Stimulated activated naive CD4-positive, alpha-beta T cell (primary cell): ENCODE measurements at regions not wholly inside any gene's neighbourhood (a gene's known extent, or its start where the extent isn't known, plus 50 kb on each side); places are given as distances from the start of the nearest gene placed in this dataset.
"Not testable (repeated sequence)": the region's sequence is repeated elsewhere in the genome, so short reads cannot be mapped to it uniquely, and the experiment has no call there.

Experiments
- DNase-seq, 6 experiments: peaks; one replicate each; lab custom pipeline; 2025; lab: John Stamatoyannopoulos, UW

DNA sequence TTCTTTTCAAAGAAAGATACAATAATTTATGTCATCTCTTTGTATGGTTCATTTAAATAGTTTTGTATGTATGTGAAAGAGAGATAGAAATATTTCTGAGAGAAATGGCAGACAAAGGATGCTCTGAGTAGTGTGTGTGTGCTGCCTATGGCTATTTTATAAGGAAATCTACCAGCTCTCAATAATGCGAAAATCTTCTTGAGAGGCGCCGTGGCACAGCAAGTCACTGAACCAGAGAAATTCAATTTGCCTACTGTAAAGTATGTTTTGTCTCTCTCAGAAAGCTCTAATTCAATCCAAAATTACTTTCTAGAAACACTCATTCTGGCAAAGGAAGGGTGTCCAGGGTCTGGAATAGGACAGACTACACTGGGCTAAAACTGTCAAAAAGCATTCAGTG lies 1981.1 kb downstream of the EFNA5 start:
- DNase-seq, result no peak

DNA sequence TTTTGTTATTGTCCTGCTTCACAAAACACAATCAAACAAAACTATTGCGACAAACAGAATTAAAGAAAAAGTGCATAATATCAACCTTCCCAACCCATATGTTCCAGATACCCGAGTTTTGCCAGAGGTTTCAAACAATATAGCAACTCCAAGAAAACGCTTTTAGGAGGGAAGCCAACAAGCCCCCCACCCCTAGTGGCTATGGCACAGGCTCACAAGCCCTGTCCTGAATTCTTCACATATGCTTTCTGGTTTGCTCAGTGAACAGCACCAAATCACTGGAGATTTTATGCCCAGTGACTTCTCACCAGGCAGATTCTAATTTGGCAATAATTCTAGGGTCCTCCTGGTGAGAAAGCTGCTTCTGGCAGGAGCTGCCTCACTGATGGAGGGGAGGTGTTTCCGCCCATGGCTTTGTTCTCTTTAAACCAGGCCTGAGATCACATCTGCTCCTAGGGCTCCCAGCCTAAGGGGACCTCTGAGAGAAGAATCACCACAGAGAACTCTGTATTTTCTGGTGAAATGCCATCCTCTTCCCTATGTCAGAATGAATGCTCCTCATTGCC lies 1982.4 kb downstream of the EFNA5 start:
- DNase-seq, result no peak

DNA sequence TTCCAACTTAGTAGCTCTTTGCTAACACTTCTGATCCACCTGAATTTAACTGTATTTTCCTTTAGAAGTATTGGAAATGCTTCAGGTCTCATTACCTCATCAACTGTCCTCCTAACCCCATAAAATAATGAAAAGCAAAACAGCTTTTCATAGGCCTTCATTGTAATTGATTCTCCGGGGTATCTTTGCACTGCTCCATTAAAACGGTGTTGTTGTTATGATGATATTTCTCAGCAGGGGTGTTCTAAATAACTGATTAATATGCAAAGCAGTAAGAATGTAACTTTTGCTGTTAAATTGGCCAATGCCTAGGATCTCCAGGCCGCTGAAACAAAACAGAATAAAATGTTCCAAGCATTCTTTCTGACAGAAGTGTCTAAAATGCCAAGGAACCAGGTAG lies 1983.2 kb downstream of the EFNA5 start:
- DNase-seq, result no peak

DNA sequence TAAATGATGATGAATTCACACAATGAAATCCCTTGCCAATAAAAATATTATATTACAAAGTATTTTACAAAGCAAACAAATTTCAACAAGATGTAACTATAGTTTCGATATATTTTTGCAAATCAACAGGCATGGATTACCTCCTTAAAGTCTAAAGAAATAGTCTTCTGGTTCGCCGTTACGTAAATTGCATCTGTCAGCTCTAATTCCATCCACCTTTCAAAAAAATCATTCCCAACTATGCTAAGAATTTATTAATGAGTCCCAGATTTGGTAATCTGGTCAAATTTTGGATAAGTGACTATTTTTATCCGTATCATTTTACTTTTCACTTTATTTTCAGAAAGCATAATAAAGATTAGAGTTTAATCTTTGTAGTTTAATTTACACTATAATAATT lies 1984.9 kb downstream of the EFNA5 start:
- no peak for DNase-seq

DNA sequence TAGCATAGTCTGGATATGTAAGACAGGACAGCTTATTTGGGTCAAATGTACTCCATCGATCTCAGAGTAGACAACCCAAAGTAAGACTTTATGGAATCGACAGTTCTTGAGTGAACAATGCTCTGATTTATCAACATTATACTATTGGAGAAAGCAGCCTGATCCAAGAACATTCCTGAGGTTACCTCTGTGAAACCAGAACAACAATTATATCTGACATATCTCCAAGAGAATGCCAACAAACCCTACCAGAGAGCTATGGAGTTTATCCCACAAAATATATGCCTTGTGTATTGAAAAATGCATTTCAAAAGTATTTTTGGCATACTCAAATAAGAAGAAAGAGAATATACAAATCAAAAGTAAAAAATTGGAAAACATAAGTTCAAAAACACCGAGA lies 1985.9 kb downstream of the EFNA5 start:
- DNase-seq, result no peak

DNA sequence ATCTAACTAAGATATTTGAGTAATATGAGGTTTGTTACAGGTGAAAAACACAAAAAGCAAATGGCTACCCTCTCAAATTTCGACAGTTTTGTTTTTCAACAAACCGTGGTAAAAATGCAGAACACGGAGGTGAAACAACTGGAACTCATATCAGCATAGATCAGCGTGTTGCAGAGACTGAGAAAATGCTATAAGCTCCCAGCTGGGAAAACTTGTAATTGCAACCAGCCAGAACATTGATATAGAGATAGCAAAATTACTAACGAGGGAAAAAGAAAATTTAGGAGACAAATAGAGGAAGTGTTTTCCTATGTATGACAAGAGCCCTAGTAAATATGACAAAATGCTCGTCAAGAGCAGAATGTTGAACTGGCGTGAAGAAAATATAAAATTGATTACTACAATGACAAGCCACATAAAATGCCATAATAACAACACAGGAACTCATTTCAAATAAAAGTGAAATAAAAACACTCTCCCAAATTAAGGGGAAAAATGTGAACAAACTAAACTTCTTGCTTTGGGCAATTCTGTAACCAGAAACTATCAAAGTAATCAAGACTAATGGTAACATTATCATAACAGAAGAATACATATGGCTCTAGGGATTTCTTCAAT lies 1989.8 kb downstream of the EFNA5 start:
- DNase-seq, result no peak

DNA sequence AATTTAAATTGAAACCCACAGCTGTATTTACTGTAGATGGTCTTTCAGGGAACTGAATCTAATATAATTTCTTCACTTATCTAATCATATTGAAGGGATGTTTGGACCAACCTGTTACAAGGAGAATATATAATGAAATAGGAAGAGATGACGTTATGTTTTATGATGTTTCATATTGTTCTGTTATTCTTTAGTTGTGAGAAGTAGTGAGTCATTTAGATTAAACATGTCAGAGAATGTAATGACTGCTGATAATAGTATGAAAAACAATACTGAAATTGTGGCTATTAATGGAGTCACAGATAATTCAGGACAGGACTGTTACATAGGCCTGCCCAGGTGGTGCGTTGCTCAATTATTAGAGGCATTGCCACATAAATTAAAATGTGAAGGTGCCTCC lies 1993.4 kb downstream of the EFNA5 start:
- no peak for DNase-seq

DNA sequence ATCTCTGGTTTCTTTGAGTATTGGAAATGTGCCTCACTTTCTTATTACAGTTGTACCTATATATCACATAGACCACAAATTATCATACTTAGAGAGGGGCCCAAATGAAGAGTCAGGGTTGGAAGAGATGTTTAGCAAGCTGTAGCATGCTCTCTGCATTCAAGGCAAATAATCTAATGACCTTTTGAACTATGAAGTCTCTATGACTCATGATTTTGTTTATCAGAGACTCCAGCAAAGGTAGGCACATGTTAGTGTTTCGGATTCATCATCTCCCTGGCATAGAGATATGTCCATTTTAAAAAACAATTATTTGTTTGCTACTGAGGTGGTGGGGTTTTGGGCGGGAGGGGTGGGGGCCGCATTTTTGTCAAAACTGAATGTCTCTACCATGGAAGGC lies 2000.1 kb downstream of the EFNA5 start:
- DNase-seq, result no peak

DNA sequence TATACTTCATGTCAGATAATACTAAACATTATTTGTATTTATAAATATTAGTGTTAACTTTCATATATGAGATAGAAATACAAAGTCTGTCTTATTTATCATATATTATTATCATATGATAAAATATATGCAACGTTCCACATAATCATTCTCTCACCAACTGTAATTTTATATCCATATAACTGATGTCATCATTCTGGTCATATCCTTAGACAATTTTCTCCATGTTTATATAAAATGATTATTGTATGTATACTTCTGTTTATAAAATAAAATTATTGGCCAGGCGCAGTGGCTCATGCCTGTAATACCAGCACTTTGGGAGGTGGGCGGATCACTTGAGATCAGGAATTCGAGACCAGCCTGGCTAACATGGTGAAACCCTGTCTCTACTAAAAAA lies 2007.1 kb downstream of the EFNA5 start:
- DNase-seq, result no peak

DNA sequence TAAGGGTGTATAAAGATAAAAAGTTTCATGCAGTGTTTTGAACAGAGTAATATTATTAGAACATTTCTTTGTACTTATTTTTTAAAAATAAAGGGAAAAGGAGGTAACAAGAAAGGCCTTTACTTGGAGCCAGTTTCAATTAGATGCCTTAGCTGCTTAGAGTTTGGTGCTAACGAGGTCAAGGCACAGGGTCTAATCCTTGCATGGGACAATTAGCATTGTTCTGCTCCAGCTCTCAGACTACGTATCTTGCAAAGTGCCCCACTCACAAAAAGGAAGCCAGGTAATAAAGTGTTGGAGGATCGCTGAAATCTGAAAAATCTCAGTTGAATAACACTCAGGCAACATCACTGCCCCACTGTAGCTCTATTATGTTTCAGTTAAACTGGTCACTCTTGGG lies 2011.3 kb downstream of the EFNA5 start:
- no peak for DNase-seq

DNA sequence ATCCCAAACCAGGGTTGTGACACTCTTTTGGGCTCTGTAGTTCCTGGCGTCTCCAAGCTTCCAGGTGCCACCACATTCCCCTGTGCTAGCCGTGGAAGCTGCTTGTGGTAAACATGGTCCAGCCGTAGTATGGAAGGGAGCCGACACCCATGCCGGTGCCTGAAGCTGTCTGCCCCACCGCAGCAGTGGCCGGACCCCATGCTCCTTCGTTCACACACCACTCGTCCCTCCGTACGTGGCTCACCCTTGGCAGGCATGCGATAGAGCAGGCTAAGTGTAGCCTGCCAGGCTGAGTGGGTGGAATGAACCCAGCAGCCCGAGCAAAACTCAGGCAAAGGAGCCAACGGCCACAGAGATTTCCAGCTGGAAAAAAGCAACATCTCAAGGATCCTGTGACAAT lies 2030.4 kb downstream of the EFNA5 start:
- DNase-seq, result no peak

DNA sequence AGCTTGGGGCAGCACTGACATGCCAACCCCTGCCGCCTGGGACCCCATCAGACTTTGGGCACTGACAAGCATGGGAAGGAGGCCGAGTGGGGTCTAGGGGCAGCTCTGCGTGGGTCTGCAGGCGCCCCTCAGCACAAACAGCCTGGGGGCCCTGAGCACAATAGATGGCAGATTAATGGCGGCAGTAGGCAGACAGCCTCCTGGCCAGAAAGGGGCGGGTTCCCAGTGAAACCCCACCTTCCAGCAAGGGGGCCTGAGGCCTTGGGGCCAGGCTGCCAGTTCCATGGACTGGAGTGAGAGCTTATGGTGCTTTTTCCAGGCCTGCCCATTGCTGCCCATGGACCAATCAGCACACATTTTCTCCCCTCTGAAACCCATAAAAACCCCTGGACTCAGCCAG lies 2031.2 kb downstream of the EFNA5 start:
- DNase-seq, result no peak

DNA sequence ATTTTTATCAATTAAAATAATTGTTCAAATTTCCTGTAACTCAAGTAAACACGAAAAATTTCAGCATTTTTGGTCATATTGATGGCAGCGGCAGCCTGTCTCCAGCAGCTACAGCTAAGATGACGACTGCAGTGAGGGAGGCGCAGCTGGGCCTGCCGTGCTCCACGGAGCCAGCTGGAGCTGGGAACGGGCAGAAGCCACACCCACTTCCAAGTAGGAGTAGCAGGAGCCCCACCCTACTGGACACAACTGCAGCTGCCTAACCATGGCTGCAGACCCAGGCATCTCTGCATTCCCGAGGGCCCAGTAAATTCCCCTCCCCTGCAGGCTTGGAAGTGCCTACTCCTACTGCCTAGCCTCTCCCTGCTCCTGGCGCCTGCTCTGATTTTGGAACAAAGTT lies 2031.7 kb downstream of the EFNA5 start:
- no peak for DNase-seq

DNA sequence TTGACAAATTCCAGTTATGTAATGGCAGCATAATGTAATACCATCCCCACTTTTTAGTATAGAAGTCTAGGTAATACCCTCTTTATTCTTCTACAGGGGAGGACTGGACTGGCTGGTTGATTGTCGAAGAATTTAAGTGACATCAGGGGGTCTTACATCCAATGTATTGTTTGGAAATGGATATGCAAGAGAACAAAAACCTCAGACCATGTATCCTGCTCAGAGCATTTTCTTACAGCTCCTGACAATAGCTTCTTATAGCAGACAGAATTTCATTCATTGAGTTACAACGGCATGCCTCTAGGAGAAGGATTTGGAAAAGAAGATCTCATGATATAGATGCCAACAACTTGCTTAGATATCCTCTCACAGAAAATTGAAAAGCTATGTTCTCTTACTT lies 2032.3 kb downstream of the EFNA5 start:
- DNase-seq, result no peak

DNA sequence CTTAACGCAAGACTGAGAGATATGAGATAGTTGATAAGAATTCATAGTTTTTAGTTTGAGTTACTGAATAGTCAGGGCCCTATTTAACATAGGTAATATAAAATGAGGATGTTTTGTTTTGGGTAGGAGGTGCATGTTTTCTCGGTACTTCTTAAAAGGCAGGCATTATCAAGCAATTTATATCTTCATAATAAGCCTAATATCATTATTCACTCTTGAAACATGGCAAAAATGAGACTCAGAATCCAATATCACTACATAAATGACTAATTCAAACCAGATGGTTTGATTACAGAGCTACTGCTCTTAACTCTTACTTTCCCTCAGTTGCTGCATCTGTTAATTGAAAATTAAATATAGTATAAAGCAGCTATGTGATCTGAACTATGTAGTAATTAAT lies 2038.7 kb downstream of the EFNA5 start:
- no peak for DNase-seq

DNA sequence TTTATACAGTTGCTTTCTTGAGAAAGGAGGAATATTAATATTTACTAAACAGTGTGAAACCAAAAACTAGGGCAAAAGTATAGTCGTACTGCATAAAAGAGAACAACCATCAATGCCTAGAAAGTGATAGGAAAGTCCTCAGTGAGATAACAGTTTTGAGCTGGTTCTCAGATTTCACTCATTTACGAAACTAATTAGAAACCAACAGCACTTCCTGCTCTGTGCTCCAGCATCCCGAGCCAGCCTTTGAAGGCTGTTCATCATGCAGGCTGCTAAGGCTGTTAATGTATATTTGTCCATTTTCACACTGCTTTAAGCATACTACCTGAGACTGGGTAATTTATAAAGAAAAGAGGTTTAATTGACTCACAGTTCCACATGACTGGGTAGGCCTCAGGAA lies 2039.9 kb downstream of the EFNA5 start:
- DNase-seq, result no peak

DNA sequence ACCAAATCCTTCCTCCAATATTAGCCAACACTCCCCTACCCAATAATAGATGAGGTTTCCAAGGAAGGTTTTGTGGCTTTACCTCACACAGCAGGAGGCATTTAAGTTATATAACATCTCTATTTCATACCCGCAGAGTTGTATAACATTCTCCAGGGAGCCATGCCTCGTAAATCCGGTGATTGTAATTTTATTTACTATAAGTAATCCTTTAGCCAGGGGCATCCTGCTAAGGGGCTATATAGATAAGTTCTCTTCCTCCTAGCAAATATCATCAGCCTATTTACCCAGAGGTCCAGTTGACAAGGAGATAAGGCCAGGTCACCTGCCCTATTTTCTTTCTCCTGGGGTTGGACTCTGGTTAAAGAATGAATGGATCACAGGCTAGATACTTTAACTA lies 2051.0 kb downstream of the EFNA5 start:
- DNase-seq, result no peak

DNA sequence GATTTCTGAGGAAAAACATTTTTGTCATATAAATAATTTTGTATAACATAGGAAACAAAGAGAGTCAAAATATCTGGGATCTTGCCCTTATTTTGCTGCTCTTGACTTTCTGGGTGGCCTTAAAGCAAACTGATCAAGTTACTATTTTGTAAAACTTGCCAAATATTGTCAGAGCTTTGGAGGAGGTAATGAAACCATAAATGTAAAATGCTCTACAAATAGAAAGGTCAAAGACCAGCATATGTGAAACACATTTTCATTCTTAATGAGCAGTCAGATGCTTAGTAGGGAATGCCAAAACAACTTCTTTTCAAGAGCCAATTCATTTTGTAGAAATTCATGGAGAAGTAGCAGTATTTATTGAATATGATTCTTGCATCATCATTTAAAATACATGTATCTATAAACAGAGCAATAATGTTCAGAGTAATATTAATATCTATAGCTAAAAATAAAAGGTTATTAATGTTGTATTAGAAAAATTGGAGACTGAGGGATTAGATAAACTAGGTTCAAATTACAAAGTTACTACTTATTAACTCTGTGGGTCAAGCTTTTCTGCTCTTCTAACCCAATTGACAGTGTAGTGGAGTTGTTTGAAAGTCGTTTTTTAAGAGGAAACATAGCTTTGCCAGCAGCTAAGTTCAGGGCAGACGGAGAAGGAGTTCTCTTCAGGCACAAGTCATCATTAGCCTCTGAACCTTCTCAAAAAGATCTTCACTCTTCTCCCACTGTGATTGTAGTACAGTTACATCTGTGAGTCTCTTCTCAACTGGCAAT lies 2053.1 kb downstream of the EFNA5 start:
- DNase-seq, result no peak

DNA sequence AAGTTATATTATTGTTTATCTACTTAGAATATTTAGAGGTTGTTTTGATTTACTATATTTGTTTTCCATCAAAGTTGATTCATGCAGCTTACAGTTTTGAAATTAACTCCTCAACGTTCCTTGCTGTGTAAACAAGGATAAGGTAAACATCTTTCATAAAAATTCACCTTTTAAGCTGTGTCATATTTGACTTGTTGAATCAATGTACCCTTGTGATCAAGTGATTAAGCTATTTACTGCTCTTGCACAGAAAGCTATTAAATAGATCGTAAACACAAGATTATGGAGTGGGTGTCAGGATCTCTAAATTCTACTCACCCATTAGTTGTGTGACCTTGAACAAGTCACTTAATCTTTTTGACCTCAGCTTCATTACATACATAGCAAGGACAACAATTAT lies 2054.0 kb upstream of the NUDT12 start:
- no peak for DNase-seq

DNA sequence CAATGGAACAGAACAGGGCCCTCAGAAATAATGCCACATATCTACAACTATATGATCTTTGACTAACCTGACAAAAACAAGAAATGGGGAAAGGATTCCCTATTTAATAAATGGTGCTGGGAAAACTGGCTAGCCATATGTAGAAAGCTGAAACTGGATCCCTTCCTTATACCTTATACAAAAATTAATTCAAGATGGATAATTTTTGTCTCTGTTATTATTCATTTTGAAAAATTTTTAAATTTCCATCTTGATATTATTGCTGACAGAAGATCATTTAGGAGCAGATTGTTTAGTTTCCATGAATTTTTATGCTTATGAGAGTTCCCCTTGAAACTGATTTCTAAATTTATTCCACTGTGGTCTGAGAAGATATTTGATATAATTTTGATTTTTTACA lies 2039.8 kb upstream of the NUDT12 start:
- DNase-seq, result not testable (repeated sequence)

DNA sequence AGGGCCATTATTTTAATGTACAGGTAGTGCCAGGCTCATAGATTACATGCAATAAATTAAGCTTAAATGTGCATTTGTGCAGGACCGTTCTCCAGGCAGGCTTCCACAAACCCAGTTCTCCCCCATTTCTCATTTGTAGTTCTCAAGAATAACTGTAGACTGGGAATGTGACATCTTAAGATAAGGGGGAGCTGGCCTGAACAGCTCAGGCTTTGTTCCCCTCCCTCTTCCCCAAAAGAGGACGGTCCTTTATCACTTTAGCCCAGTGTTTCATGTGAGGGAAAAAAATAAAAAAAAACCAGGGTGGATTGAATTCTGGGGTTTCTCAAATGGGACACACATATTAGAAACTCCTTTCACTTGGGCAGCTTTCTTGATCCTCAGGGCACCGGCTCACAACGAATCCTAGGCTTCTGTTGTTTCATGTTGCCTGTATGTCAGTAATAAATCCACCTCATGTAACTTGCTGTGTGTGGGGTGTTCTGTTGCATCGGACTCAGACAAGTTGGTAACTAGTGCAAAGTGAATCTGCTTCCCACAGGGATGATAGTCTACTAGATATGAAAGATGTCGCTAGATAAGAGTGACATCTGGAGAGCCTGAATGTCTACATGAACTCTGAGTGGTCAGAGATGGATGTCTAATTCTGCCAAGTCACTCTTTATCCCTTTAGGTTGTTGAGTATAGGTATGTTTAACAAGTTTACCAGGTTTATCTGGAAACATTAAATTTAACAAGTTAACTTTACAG lies 2030.6 kb upstream of the NUDT12 start:
- no peak for DNase-seq

DNA sequence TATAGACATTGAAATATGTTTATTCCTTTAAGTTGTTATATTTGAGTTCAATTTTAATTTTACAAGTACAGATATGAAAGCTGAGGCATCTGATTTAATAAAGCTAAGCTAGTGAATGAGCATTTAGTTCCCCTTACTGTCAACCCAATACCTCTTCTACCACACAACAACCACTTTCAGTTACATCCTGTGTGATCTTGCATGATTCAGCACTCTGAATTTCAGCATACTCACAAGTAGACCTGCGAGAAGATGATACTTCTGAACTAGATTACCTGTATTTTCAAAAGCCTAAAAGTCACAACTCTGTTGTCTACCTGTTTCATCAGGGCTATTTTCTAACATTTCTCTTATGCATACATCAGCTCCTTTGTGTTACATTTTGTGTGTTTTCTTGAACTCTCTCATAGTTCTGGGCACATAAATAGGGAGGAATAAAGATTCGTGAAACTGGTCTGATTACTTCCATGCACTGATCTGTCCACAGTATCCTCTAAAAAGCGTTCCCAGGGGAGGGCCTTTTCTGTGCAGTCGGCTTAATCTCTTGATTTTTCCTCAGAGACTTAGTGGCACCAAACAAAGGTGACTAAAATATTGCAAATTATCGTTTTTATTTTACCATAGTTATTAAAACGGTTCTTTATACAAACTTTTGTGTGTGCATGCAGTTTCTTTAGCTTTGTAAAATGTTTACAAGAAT lies 2025.5 kb upstream of the NUDT12 start:
- no peak for DNase-seq
